ENCODE measurements at regions not wholly inside any gene's neighbourhood (a gene's known extent, or its start where the extent isn't known, plus 50 kb on each side); places are given as distances from the start of the nearest gene placed in this dataset.

GRCh38 chr3:82132210-82133069 lies 371.0 kb upstream of the GBE1 start:
- H3K4me1 ChIP-seq: no peaks in the 10 kb centered on the region
- H3K27ac ChIP-seq: no peak overlapping the region
- in situ Hi-C loops (cut with MboI; ENCODE audit: low sequenced_read_pairs in 4 of 4): loop anchor here in 2 of 4 donors (25.0 kb wide), 3 partner anchors 220 to 470 kb away; no protein-coding TSS in a partner anchor
- ATAC-seq: no peak
- no peak for TF ChIP-seq POLR2A (IDR thresholded peaks at IDR 0.05)
- no peak for TF ChIP-seq CTCF (IDR thresholded peaks at IDR 0.05 in 4 of 5, conservative IDR thresholded peaks at IDR 0.05 in 1 of 5)
- DNase-seq: no peak
- no peaks in the 10 kb centered on the region for H3K27me3 ChIP-seq
- intact Hi-C loops (cut with DNase I; ENCODE audit: low total_unique reads): loop anchor here (5.0 to 10.0 kb wide), 4 partner anchors 468 to 830 kb away; no protein-coding TSS in a partner anchor
- no peaks in the 10 kb centered on the region for H3K9me3 ChIP-seq
- H3K36me3 ChIP-seq: no peaks in the 10 kb centered on the region
- no peak overlapping the region for H3K4me3 ChIP-seq

GRCh38 chr3:82130046-82130445 lies 368.6 kb upstream of the GBE1 start:
- Histone ChIP-seq H3K27ac (no peak overlapping the region), H3K27me3 (no peaks in the 10 kb centered on the region), H3K36me3 (no peaks in the 10 kb centered on the region), H3K4me1 (no peaks in the 10 kb centered on the region), H3K9me3 (no peaks in the 10 kb centered on the region), H3K4me3 (no peak overlapping the region)
- no peak for ATAC-seq
- DNase-seq: no peak
- TF ChIP-seq POLR2A (IDR thresholded peaks at IDR 0.05) (no peak), CTCF (IDR thresholded peaks at IDR 0.05 in 4 of 5, conservative IDR thresholded peaks at IDR 0.05 in 1 of 5) (no peak)
- intact Hi-C loops (cut with DNase I; ENCODE audit: low total_unique reads): loop anchor here (5.0 to 10.0 kb wide), 4 partner anchors 465 to 828 kb away; no protein-coding TSS in a partner anchor
- in situ Hi-C loops (cut with MboI; ENCODE audit: low sequenced_read_pairs in 4 of 4): loop anchor here in 2 of 4 donors (25.0 kb wide), 3 partner anchors 218 to 468 kb away; no protein-coding TSS in a partner anchor

DNA sequence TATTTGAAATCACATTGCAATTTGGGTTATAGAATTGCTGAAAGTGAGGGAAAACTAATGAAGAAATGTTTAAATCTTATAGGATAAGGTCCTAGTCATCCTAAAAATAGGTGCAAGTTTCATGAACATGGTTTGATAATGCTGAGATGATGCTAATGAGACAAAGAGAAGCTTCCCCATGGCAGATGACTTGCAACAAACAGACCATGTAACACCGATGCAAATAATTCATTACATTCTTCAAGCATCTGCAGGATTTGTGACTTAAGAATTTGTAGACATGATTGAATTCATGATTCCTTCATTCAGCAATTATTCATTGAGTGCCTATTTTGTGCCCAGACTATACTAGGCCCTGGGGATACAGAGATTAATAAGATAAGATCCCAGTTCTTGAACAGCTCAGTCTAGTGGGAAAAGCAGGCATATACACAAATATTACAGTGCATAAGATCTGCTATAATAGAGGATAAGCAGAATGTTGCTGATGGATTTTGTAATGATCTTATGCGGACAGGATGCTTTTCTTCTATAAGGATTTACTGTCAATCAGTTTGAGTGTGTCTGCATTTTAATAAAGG lies 367.9 kb upstream of the GBE1 start:
- intact Hi-C loops (cut with DNase I; ENCODE audit: low total_unique reads): no loop called here
- in situ Hi-C loops (cut with MboI; ENCODE audit: low sequenced_read_pairs in 4 of 4): loop anchor here in 2 of 4 donors (25.0 kb wide), 3 partner anchors 217 to 467 kb away; no protein-coding TSS in a partner anchor
- Histone ChIP-seq H3K36me3 (no peaks in the 10 kb centered on the region), H3K27ac (no peak overlapping the region), H3K4me3 (no peak overlapping the region), H3K9me3 (no peaks in the 10 kb centered on the region), H3K27me3 (no peaks in the 10 kb centered on the region), H3K4me1 (no peaks in the 10 kb centered on the region)
- DNase-seq (no peak), ATAC-seq (no peak)
- no peak for TF ChIP-seq CTCF (IDR thresholded peaks at IDR 0.05 in 4 of 5, conservative IDR thresholded peaks at IDR 0.05 in 1 of 5)
- TF ChIP-seq POLR2A (IDR thresholded peaks at IDR 0.05): no peak

DNA sequence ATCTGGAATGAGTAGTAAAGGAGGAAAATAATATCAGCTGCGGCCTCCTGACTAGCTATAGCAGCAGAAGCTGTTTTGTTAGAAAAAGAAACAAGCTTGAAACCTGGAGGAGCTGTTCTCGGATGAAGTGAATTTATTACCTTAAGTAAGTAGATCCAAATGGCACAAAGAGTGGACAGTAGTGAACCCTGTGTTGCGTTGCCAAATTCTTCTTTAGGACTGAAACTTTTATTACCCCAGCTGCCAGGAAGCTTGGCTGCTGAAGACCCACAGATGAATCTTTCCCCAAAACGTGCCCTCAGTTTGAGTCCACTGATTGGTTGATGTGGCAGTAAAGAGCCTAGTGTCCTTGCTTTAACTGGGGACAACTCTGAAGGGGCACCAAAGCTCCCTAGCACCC lies 366.8 kb upstream of the GBE1 start:
- in situ Hi-C loops (cut with MboI; ENCODE audit: low sequenced_read_pairs in 4 of 4): loop anchor here in 2 of 4 donors (25.0 kb wide), 3 partner anchors 216 to 466 kb away; no protein-coding TSS in a partner anchor
- intact Hi-C loops (cut with DNase I; ENCODE audit: low total_unique reads): no loop called here
- DNase-seq (no peak), ATAC-seq (no peak)
- Histone ChIP-seq H3K27me3 (no peaks in the 10 kb centered on the region), H3K4me1 (no peaks in the 10 kb centered on the region), H3K36me3 (no peaks in the 10 kb centered on the region), H3K4me3 (no peak overlapping the region), H3K27ac (no peak overlapping the region), H3K9me3 (no peaks in the 10 kb centered on the region)
- no peak for TF ChIP-seq POLR2A (IDR thresholded peaks at IDR 0.05)
- TF ChIP-seq CTCF (IDR thresholded peaks at IDR 0.05 in 4 of 5, conservative IDR thresholded peaks at IDR 0.05 in 1 of 5): no peak
